Tibial artery (tissue), 4 donors: ENCODE measurements at regions not wholly inside any gene's neighbourhood (a gene's known extent, or its start where the extent isn't known, plus 50 kb on each side); places are given as distances from the start of the nearest gene placed in this dataset.
"Not testable (repeated sequence)": the region's sequence is repeated elsewhere in the genome, so short reads cannot be mapped to it uniquely, and the experiment has no call there.

Source experiments
- DNase-seq, 2 donors: peaks; one replicate each; pipeline ENCODE4 v3.0.0-alpha.2; 2019
- H3K27ac ChIP-seq, 2 donors: fragments of 200-600 bp; sonication (generic) in 1 of 2; 1 replicate in 1 of 2; 2 replicates in 1 of 2; pipeline ENCODE4 v1.5.1; 2018 to 2019; ENCODE audit warnings: mild to moderate bottlenecking in 1 of 2
- H3K27me3 ChIP-seq, 2 donors: fragments of 200-600 bp; sonication (generic) in 1 of 2; one replicate each; pipeline versions ENCODE4 v1.5.1 to v1.6.0; 2016 to 2019
- H3K36me3 ChIP-seq, 3 donors: fragments of 200-600 bp; sonication (generic) in 2 of 3; one replicate each; pipeline ENCODE4 v1.5.1; 2016 to 2019; ENCODE audit warnings: mild to moderate bottlenecking in 2 of 3
- H3K4me1 ChIP-seq, 4 donors: fragments of 200-600 bp; sonication (generic) in 2 of 4; 1 replicate in 3 of 4; 2 replicates in 1 of 4; pipeline ENCODE4 v1.5.1; 2016 to 2019
- H3K4me3 ChIP-seq, 2 donors: fragments of 200-600 bp; sonication (generic) in 1 of 2; 1 replicate in 1 of 2; 2 replicates in 1 of 2; pipeline ENCODE4 v1.5.1; 2018 to 2019; ENCODE audit warnings: mild to moderate bottlenecking in 2 of 2
- H3K9me3 ChIP-seq, 3 donors: fragments of 200-600 bp; sonication (generic) in 1 of 3; one replicate each; pipeline ENCODE4 v1.5.1; 2016 to 2019
- CTCF ChIP-seq, 2 experiments: fragments of 200-600 bp in 1 of 2; fragments of 450-650 bp in 1 of 2; IDR thresholded peaks; one replicate each; pipeline ENCODE4 v1.5.1; 2017 to 2019; ENCODE audit warnings: antibody characterized with exemption in 2 of 2, mild to moderate bottlenecking in 1 of 2, moderate library complexity in 1 of 2
- intact Hi-C: fragments of 100-400 bp; cut with DNase I; formaldehyde crosslinking; loops from one replicate; pipeline ENCODE4 v1.15.0; 2023; ENCODE audit warnings: low total_unique reads

DNA sequence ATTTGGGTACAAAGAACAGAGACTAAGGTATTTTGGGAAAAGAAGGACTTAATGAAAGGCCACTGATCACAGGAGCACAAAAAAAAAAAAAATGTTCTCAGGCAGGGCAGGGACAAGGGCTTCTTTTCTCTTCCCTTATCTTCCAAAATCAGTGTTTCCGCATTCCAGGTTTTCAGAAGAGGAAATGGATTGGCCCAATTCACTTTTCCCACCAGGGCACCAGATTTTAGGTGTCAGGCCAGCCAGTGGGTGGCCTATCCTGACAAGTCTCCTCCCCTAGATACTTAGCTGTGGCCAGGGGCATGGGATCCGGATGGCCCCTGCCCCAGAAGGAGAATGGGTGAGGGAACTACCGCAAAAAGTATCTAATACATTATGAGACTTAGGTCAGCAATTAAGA, 88.9 kb upstream of the WAC start:
- no peaks in the 10 kb centered on the region for H3K4me1 ChIP-seq
- peaks cover 0 to 13% of the 10 kb centered on the region in 2 donors for H3K27me3 ChIP-seq
- no peak overlapping the region for H3K27ac ChIP-seq
- no peaks in the 10 kb centered on the region for H3K36me3 ChIP-seq
- DNase-seq: no peak
- no peak for TF ChIP-seq CTCF (IDR thresholded peaks at IDR 0.05)
- no peaks in the 10 kb centered on the region for H3K9me3 ChIP-seq
- intact Hi-C loops: no loop called here
- no peak overlapping the region for H3K4me3 ChIP-seq

GRCh38 chr10:28445516-28445915, 87.4 kb upstream of the WAC start:
- H3K36me3 ChIP-seq: no peaks in the 10 kb centered on the region
- intact Hi-C loops: no loop called here
- H3K27me3 ChIP-seq: peaks cover 0 to 7% of the 10 kb centered on the region in 2 donors
- no peak overlapping the region for H3K4me3 ChIP-seq
- H3K4me1 ChIP-seq: no peaks in the 10 kb centered on the region
- no peak for TF ChIP-seq CTCF (IDR thresholded peaks at IDR 0.05)
- H3K27ac ChIP-seq: no peak overlapping the region
- H3K9me3 ChIP-seq: no peaks in the 10 kb centered on the region
- no peak for DNase-seq

GRCh38 chr10:28449382-28449781, 83.5 kb upstream of the WAC start:
- TF ChIP-seq CTCF (IDR thresholded peaks at IDR 0.05): no peak
- no peak for DNase-seq

DNA sequence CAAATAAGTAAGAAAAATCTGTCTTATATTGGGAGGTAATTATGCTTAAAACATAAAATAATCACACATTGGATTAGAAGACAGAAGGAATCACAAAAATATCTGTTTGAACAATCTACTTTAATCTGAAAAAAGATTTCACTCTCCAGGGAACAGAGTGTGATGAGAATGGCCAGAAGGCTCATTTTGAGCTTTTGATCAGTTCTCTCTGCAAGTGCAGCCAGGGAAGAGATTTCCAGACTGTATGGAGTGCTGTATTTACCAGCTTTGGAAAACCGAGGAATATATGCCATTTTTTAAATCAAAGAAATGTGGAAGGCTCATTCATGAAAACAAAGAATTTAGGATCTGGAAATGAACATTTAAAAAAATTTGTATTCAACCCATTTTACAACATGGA, 83.0 kb upstream of the WAC start:
- no peak overlapping the region for H3K4me3 ChIP-seq
- H3K27me3 ChIP-seq: peaks cover 0 to 4% of the 10 kb centered on the region in 2 donors
- no peak for TF ChIP-seq CTCF (IDR thresholded peaks at IDR 0.05)
- H3K9me3 ChIP-seq: no peaks in the 10 kb centered on the region
- no peak overlapping the region for H3K27ac ChIP-seq
- DNase-seq: no peak
- intact Hi-C loops: no loop called here
- H3K36me3 ChIP-seq: no peaks in the 10 kb centered on the region
- H3K4me1 ChIP-seq: no peaks in the 10 kb centered on the region

More at GRCh38 chr10:28449382-28449781, 83.5 kb upstream of the WAC start:
- Histone ChIP-seq H3K36me3 (no peaks in the 10 kb centered on the region), H3K27ac (no peak overlapping the region), H3K9me3 (no peaks in the 10 kb centered on the region), H3K4me3 (no peak overlapping the region), H3K4me1 (no peaks in the 10 kb centered on the region), H3K27me3 (peaks cover 0 to 4% of the 10 kb centered on the region in 2 donors)
- intact Hi-C loops: no loop called here

GRCh38 chr10:28453926-28454325, 79.0 kb upstream of the WAC start:
- H3K9me3 ChIP-seq: no peaks in the 10 kb centered on the region
- no peaks in the 10 kb centered on the region for H3K4me1 ChIP-seq
- no peak overlapping the region for H3K4me3 ChIP-seq
- H3K27me3 ChIP-seq: peaks cover 0 to 3% of the 10 kb centered on the region in 2 donors
- no peak for TF ChIP-seq CTCF (IDR thresholded peaks at IDR 0.05)
- no peak for DNase-seq
- intact Hi-C loops: no loop called here
- no peaks in the 10 kb centered on the region for H3K36me3 ChIP-seq
- no peak overlapping the region for H3K27ac ChIP-seq

GRCh38 chr10:28457110-28457509, 75.8 kb upstream of the WAC start:
- H3K27ac ChIP-seq: no peak overlapping the region
- DNase-seq: no peak

GRCh38 chr10:28457873-28458272, 75.0 kb upstream of the WAC start:
- intact Hi-C loops, H3K4me1 ChIP-seq, DNase-seq: not testable (repeated sequence)

More at GRCh38 chr10:28457110-28457509, 75.8 kb upstream of the WAC start:
- H3K36me3 ChIP-seq: no peaks in the 10 kb centered on the region
- H3K4me1 ChIP-seq: no peaks in the 10 kb centered on the region
- H3K27me3 ChIP-seq: peaks cover 0 to 6% of the 10 kb centered on the region in 2 donors
- no peak for TF ChIP-seq CTCF (IDR thresholded peaks at IDR 0.05)
- no peak overlapping the region for H3K4me3 ChIP-seq
- intact Hi-C loops: no loop called here
- H3K9me3 ChIP-seq: no peaks in the 10 kb centered on the region

More at GRCh38 chr10:28457873-28458272, 75.0 kb upstream of the WAC start:
- not testable (repeated sequence) for H3K9me3 ChIP-seq, H3K36me3 ChIP-seq, H3K27me3 ChIP-seq, H3K27ac ChIP-seq, H3K4me3 ChIP-seq
